ENCODE measurements at regions not wholly inside any gene's neighbourhood (a gene's known extent, or its start where the extent isn't known, plus 50 kb on each side); places are given as distances from the start of the nearest gene placed in this dataset.

DNA sequence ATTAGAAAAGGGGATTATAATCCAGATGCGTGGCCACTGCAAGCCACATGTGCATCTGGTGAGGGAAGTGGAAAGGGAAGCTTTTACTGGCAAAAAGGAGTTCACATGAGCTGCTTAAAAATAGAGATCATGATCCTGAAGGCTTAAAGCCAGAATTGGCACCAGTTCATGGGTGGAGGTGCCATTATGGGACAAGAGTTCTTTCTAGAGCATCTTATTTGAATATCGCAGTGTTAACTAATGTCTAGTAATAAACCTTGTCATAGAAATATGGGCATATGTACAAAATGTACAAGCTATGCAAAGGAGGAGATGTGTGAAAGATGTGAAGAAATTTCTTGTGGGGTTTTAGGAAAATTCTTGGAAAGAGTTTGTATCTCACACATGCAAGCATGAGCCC is 178.4 kb upstream of the CBLB start:
- Histone ChIP-seq H3K9me3 (no peaks in the 10 kb centered on the region), H3K36me3 (no peaks in the 10 kb centered on the region), H3K4me3 (no peak overlapping the region), H3K27ac (no peak overlapping the region), H3K27me3 (replicated peaks; ENCODE audit: insufficient read depth) (no peaks in the 10 kb centered on the region), H3K4me1 (ENCODE audit: control insufficient read depth in 1 of 2, low read depth in 2 of 2) (no peaks in the 10 kb centered on the region)
- no peak for ATAC-seq (ENCODE audit: insufficient number of reproducible peaks, low FRiP score, low read depth)
- DNase-seq (ENCODE audit: low spot score): no peak
- TF ChIP-seq, protein P1, sequence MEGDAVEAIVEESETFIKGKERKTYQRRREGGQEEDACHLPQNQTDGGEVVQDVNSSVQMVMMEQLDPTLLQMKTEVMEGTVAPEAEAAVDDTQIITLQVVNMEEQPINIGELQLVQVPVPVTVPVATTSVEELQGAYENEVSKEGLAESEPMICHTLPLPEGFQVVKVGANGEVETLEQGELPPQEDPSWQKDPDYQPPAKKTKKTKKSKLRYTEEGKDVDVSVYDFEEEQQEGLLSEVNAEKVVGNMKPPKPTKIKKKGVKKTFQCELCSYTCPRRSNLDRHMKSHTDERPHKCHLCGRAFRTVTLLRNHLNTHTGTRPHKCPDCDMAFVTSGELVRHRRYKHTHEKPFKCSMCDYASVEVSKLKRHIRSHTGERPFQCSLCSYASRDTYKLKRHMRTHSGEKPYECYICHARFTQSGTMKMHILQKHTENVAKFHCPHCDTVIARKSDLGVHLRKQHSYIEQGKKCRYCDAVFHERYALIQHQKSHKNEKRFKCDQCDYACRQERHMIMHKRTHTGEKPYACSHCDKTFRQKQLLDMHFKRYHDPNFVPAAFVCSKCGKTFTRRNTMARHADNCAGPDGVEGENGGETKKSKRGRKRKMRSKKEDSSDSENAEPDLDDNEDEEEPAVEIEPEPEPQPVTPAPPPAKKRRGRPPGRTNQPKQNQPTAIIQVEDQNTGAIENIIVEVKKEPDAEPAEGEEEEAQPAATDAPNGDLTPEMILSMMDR (IDR thresholded peaks at IDR 0.05): no peak

DNA sequence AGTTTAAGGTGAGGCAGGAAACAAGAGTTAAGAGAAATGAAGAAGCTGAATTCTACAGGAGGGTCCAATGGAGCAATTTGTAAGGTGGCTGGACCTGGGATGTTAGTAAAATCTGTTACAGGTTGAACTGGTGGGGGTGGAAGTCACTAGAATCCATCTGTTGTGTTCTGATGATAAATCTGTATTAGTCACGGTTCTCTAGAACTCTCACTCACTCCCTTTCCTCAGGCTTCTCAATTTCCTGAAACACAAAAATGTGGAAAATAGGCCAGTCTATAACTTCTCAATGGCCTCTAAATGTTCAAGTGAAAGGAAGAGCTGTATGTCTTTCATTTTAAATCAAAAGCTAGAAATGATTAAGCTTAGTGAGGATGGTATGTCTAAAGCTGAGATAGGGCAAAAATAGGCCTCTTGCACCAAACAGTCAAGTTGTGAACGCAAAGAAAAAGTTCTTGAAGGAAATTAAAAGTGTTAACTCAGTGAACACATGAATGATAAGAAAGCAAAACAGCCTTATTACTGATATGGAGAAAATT is 180.2 kb upstream of the CBLB start:
- TF ChIP-seq, protein P1 (IDR thresholded peaks at IDR 0.05): no peak
- Histone ChIP-seq H3K27ac (no peak overlapping the region), H3K4me1 (ENCODE audit: control insufficient read depth in 1 of 2, low read depth in 2 of 2) (no peaks in the 10 kb centered on the region), H3K27me3 (replicated peaks; ENCODE audit: insufficient read depth) (no peaks in the 10 kb centered on the region), H3K9me3 (no peaks in the 10 kb centered on the region), H3K4me3 (no peak overlapping the region), H3K36me3 (no peaks in the 10 kb centered on the region)
- DNase-seq (ENCODE audit: low spot score): no peak
- ATAC-seq (ENCODE audit: insufficient number of reproducible peaks, low FRiP score, low read depth): no peak

DNA sequence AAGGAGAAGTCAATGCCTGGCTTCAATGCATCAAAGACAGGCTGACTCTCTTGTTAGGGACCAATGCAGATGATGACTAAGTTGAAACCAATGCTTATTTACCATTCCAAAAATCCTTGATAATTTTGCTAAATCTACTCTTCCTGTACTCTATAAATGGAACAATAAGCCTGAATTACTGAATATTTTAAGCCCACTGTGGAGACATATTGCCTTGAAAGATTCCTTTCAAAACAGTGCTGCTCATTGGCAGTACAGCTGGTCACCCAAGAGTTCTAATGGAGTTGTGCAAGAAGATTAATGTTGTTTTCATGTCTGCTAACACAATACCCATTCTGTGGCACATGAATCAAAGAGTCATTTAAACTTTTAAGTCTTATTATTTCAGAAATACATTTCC is 181.0 kb upstream of the CBLB start:
- DNase-seq (ENCODE audit: low spot score) (no peak), ATAC-seq (ENCODE audit: insufficient number of reproducible peaks, low FRiP score, low read depth) (no peak)
- Histone ChIP-seq H3K4me3 (no peak overlapping the region), H3K4me1 (ENCODE audit: control insufficient read depth in 1 of 2, low read depth in 2 of 2) (no peaks in the 10 kb centered on the region), H3K27me3 (replicated peaks; ENCODE audit: insufficient read depth) (no peaks in the 10 kb centered on the region), H3K27ac (no peak overlapping the region), H3K9me3 (no peaks in the 10 kb centered on the region), H3K36me3 (no peaks in the 10 kb centered on the region)
- TF ChIP-seq, protein P1 (IDR thresholded peaks at IDR 0.05): no peak

DNA sequence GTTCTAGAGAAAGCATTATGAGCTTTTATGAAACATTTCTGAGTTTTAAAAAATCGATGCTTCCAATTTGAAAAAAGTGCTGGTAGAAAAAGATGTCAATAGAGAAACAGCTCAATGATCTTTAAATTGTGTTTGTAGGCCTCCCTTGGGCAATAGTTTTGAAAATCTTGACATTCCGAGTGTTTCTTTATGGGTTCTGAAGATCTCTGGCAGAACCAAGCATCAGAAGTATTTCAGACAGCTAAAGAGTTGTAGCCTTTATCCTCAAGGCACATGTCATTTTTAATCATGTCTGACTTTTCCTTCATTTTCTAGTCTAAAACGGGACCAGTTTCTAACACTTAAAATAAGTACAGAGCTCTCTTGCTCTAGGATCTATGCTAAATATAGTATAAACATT is 188.1 kb upstream of the CBLB start:
- Histone ChIP-seq H3K27me3 (replicated peaks; ENCODE audit: insufficient read depth) (no peaks in the 10 kb centered on the region), H3K4me3 (no peak overlapping the region), H3K36me3 (no peaks in the 10 kb centered on the region), H3K27ac (no peak overlapping the region), H3K4me1 (ENCODE audit: control insufficient read depth in 1 of 2, low read depth in 2 of 2) (no peaks in the 10 kb centered on the region), H3K9me3 (no peaks in the 10 kb centered on the region)
- TF ChIP-seq, protein P1 (IDR thresholded peaks at IDR 0.05): no peak
- no peak for DNase-seq (ENCODE audit: low spot score)
- no peak for ATAC-seq (ENCODE audit: insufficient number of reproducible peaks, low FRiP score, low read depth)

DNA sequence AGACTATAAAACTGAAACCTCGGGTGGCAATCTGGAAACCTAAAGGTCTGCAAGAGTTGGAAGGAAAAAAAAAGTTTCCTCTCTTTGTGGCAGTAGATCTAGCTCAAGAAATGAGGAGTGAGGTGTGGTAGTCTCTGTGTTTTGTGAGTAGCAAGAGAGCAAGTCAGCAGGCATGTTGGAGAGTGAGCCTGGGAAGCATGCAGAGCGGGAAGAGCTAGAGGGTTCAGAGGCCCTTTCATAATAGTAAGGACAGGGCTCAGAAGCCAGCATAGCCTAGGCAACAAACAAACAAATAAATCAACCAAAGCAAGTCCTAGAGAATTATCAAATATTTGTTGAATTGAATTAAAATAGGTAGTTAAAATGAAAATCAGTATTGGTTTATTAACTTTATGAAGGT is 189.7 kb upstream of the CBLB start:
- Histone ChIP-seq H3K27ac (no peak overlapping the region), H3K4me3 (no peak overlapping the region), H3K36me3 (no peaks in the 10 kb centered on the region), H3K9me3 (no peaks in the 10 kb centered on the region), H3K27me3 (replicated peaks; ENCODE audit: insufficient read depth) (no peaks in the 10 kb centered on the region), H3K4me1 (ENCODE audit: control insufficient read depth in 1 of 2, low read depth in 2 of 2) (no peaks in the 10 kb centered on the region)
- TF ChIP-seq, protein P1 (IDR thresholded peaks at IDR 0.05): no peak
- ATAC-seq (ENCODE audit: insufficient number of reproducible peaks, low FRiP score, low read depth) (no peak), DNase-seq (ENCODE audit: low spot score) (no peak)
